ENCODE measurements at regions not wholly inside any gene's neighbourhood (a gene's known extent, or its start where the extent isn't known, plus 50 kb on each side); places are given as distances from the start of the nearest gene placed in this dataset.

DNA sequence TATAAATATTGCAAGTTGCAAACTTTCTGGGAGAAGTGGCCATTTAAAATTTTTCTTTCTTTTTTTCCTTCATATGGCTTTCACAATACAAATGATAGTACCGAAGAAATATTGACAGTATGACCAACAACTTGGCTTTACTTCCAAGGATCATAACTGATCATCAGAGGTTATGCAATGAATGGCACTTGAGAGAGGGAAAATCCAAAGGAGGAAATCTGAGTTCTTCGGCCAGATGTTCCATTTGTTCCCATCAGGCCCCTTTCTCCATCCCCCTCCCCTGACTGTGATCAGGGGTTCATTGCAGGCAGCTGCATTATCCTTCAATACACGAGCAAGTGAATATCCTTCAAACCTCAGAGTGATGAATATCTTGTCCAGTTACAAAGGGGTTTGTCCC, 130.0 kb upstream of the UST start:
- Mint-ChIP-seq H3K4me3 (no peak overlapping the region), H3K4me1 (peaks cover 5% of the 10 kb centered on the region), H3K36me3 (ENCODE audit: low read depth) (no peaks in the 10 kb centered on the region), H3K27ac (no peak overlapping the region), H3K27me3 (no peaks in the 10 kb centered on the region), H3K9me3 (no peaks in the 10 kb centered on the region)
- no peak for DNase-seq
- ChIA-PET CTCF (no interaction called here), POLR2A (no interaction called here)
- TF ChIP-seq, protein P1, sequence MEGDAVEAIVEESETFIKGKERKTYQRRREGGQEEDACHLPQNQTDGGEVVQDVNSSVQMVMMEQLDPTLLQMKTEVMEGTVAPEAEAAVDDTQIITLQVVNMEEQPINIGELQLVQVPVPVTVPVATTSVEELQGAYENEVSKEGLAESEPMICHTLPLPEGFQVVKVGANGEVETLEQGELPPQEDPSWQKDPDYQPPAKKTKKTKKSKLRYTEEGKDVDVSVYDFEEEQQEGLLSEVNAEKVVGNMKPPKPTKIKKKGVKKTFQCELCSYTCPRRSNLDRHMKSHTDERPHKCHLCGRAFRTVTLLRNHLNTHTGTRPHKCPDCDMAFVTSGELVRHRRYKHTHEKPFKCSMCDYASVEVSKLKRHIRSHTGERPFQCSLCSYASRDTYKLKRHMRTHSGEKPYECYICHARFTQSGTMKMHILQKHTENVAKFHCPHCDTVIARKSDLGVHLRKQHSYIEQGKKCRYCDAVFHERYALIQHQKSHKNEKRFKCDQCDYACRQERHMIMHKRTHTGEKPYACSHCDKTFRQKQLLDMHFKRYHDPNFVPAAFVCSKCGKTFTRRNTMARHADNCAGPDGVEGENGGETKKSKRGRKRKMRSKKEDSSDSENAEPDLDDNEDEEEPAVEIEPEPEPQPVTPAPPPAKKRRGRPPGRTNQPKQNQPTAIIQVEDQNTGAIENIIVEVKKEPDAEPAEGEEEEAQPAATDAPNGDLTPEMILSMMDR (IDR thresholded peaks at IDR 0.05): no peak
- no peak for ATAC-seq (ENCODE audit: low read depth)
- intact Hi-C loops (cut with micrococcal nuclease): no loop called here

DNA sequence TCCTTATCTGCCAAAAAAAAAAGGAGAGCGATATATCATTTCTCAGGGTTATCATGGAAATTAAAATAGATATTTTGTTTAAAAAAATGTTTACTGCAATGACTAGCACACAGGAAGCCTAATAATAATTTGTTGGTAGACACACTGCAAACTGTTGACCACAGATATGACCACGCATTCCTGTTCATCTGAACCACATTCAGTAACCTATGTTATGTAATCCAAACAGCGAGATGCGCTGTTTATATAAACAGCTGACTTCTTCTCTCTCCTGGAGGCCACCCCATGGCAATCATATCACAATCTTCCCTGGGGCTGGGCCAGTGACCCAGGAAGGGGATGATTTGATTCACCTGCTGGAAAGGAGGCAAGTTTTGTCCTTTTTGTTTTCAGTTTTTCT, 129.3 kb upstream of the UST start:
- ChIA-PET POLR2A (no interaction called here), CTCF (no interaction called here)
- intact Hi-C loops (cut with micrococcal nuclease): no loop called here
- Mint-ChIP-seq H3K27ac (no peak overlapping the region), H3K9me3 (no peaks in the 10 kb centered on the region), H3K4me3 (no peak overlapping the region), H3K27me3 (no peaks in the 10 kb centered on the region), H3K36me3 (ENCODE audit: low read depth) (no peaks in the 10 kb centered on the region), H3K4me1 (peaks cover 5% of the 10 kb centered on the region)
- TF ChIP-seq, protein P1 (IDR thresholded peaks at IDR 0.05): no peak
- DNase-seq (no peak), ATAC-seq (ENCODE audit: low read depth) (no peak)

DNA sequence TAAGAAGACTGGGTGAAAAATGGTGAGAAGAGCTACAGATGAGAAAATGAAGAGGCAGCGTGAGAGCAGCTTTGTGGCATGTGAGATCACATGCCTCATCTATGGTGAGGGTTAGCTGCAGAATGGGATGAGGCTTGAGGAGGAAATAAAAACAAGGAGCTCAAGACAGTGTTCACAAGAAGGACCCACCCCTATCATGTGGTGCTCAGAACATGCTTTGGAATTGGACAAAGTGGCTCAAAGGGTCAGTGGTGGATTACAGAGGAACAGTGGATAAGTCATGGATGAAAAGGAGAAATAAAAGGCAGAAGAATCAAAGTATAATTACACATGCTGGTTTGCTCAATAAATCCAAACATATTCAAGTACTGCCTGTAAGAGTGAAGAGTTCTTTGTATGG, 126.9 kb upstream of the UST start:
- Mint-ChIP-seq H3K27ac (no peak overlapping the region), H3K4me1 (peaks cover 5% of the 10 kb centered on the region), H3K9me3 (no peaks in the 10 kb centered on the region), H3K27me3 (no peaks in the 10 kb centered on the region), H3K4me3 (no peak overlapping the region), H3K36me3 (ENCODE audit: low read depth) (no peaks in the 10 kb centered on the region)
- intact Hi-C loops (cut with micrococcal nuclease): no loop called here
- ChIA-PET POLR2A (no interaction called here), CTCF (no interaction called here)
- TF ChIP-seq, protein P1 (IDR thresholded peaks at IDR 0.05): no peak
- DNase-seq: no peak
- no peak for ATAC-seq (ENCODE audit: low read depth)

DNA sequence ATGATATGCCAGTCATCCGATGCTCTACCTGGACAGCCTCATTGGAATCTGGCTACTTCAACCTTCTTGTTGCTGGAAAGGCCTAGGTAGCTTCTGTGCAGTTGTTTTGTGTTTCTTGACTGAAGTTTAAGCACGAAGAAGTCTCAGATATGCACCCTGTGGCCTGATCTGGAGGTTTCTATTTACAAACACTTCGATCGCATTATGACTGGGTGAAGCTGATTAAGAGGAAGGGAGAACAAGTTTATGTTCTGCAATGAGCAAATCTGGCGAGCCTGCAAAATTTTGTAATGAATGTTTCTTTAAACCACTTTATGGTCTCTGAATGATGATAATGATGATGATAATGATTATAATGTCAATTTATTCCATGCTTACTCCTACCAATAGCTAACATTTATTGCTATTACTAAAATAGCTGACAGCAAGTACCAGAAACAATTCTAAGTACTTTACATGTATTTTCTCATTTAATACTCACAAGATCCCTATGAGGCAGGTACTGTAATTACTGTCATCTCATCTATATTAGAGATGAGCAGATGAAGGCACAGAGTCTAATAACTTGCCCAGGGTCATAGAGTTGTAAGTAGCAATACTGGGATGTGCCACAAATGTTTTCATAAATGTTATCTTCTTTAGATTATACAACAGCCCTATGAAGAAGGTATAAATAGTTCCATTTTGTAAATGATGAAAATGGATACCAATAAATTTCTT, 126.1 kb upstream of the UST start:
- Mint-ChIP-seq H3K9me3 (no peaks in the 10 kb centered on the region), H3K4me1 (peaks cover 5% of the 10 kb centered on the region), H3K4me3 (no peak overlapping the region), H3K27me3 (no peaks in the 10 kb centered on the region), H3K36me3 (ENCODE audit: low read depth) (no peaks in the 10 kb centered on the region), H3K27ac (no peak overlapping the region)
- TF ChIP-seq, protein P1 (IDR thresholded peaks at IDR 0.05): no peak
- DNase-seq (no peak), ATAC-seq (ENCODE audit: low read depth) (peak; percentile 56)
- ChIA-PET CTCF (interaction anchor here (1.1 kb wide), 1 partner anchor 43 kb away, joined by 4 read pairs; no protein-coding TSS in a partner anchor), POLR2A (no interaction called here)
- intact Hi-C loops (cut with micrococcal nuclease): no loop called here

DNA sequence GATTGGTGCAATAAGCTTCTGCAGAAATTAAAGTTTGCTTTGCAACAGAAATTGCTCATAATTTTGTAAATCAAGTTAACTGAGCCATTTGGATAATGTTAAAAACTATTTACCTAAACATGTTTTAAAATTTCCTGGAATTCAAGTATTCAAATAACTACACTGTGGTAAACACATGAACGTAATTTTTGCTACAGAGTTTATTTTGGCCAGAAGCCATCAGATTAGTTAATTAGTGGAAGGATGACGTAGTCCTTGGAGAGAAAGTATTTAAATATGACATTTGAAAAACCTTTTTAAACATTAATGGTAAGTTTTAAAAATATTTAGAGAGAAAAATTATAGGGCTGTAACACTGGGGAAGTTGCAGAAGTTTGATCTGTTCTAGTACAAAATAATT, 121.2 kb upstream of the UST start:
- ATAC-seq (ENCODE audit: low read depth) (no peak), DNase-seq (no peak)
- no peak overlapping the region for H3K27ac Mint-ChIP-seq
- intact Hi-C loops (cut with micrococcal nuclease): no loop called here
- H3K36me3 Mint-ChIP-seq (ENCODE audit: low read depth): no peaks in the 10 kb centered on the region
- H3K9me3 Mint-ChIP-seq: no peaks in the 10 kb centered on the region
- TF ChIP-seq, protein P1 (IDR thresholded peaks at IDR 0.05): no peak
- peaks cover 21% of the 10 kb centered on the region for H3K4me1 Mint-ChIP-seq
- no peaks in the 10 kb centered on the region for H3K27me3 Mint-ChIP-seq
- ChIA-PET POLR2A (no interaction called here), CTCF (no interaction called here)
- no peak overlapping the region for H3K4me3 Mint-ChIP-seq

Measured in activated B cell treated with CpG ODN at 0.5 μM for 24 hours (primary cell).